ENCODE measurements at regions not wholly inside any gene's neighbourhood (a gene's known extent, or its start where the extent isn't known, plus 50 kb on each side); places are given as distances from the start of the nearest gene placed in this dataset.

DNA sequence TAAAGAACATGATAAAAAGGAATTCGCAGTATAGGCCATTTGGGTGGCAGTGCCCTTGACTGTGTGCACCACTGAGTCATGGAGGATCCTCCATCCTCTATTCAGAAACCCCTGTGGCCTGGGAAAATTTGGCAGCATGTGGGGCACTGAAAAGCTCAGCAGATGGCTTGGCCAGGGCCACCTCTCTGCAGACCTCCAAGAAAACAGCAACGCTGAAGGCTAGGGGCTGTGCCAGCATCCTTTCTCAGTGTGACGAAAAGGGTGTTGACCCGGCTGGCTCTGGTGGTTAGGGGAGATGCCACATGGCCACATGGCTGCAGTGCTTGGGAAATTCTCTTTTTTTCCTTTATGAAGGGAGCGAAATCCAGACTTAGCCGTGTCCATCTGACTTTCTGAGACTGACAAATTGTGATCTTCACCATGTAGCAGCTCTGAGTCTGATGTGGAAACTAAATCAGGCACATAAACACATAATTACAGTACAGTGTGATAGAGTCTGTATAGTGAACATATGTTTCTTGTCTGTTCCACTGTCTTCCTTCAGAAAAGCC lies 178.0 kb downstream of the KCTD12 start:
- TF ChIP-seq, protein P1, sequence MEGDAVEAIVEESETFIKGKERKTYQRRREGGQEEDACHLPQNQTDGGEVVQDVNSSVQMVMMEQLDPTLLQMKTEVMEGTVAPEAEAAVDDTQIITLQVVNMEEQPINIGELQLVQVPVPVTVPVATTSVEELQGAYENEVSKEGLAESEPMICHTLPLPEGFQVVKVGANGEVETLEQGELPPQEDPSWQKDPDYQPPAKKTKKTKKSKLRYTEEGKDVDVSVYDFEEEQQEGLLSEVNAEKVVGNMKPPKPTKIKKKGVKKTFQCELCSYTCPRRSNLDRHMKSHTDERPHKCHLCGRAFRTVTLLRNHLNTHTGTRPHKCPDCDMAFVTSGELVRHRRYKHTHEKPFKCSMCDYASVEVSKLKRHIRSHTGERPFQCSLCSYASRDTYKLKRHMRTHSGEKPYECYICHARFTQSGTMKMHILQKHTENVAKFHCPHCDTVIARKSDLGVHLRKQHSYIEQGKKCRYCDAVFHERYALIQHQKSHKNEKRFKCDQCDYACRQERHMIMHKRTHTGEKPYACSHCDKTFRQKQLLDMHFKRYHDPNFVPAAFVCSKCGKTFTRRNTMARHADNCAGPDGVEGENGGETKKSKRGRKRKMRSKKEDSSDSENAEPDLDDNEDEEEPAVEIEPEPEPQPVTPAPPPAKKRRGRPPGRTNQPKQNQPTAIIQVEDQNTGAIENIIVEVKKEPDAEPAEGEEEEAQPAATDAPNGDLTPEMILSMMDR (IDR thresholded peaks at IDR 0.05), result no peak
- no peak for TF ChIP-seq POLR2A (IDR thresholded peaks at IDR 0.05)
- no peak for TF ChIP-seq POLR2AphosphoS5 (IDR thresholded peaks at IDR 0.05)
- TF ChIP-seq EP300 (IDR thresholded peaks at IDR 0.05), result no peak
